ENCODE measurements at regions not wholly inside any gene's neighbourhood (a gene's known extent, or its start where the extent isn't known, plus 50 kb on each side); places are given as distances from the start of the nearest gene placed in this dataset.

DNA sequence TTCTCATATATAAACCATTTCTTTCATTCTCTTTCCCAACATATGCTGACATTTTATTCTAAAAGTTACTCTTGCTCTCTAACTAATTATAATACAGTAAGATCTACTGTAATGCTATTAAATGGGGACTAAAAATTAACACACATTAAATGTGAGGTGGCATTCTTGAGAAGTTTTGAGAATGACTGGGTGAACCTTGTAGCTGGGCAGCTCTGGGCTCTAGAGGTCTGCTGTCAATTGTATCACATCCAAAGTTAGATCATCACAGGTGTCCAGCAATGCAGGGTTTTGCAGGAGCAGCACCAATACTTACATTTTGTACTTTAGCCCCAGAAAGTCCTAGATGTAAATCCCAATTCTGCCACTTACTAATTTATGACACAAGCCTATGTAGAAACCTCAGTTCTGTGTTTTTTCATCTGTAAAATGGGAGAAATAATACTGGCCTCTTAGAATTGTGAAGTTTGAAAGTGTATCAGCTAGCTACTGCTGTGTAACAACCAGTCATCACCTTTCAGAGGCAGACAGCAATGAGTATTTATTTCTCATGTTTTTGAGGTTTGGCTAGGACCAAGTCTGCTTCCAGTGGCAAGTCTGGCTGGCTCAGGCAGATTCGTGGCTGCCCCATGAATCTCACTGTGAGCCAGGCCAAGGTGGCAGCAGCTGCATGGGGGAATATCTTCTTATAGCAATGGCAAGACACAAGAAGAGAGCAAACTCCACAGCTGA is 79.6 kb upstream of the EMX2 start:
- POLR2A ChIA-PET = no interaction called here
- H3K27ac ChIP-seq (ENCODE audit: low read depth in 2 of 2, low read length in 1 of 2) = no peak overlapping the region
- no peaks in the 10 kb centered on the region for H4K20me1 ChIP-seq (ENCODE audit: insufficient read depth)
- H3K27me3 ChIP-seq (ENCODE audit: insufficient read depth) = no peaks in the 10 kb centered on the region
- H2AFZ ChIP-seq (ENCODE audit: low read depth) = no peak overlapping the region
- DNase-seq = no peak
- H3F3A ChIP-seq (replicated peaks; ENCODE audit: insufficient read depth) = no peaks in the 10 kb centered on the region
- CTCF ChIA-PET = interaction anchor here (2.1 kb wide), 1 partner anchor 20 kb away, joined by 7 read pairs; no protein-coding TSS in a partner anchor
- no peaks in the 10 kb centered on the region for H3K9me3 ChIP-seq
- WGBS (ENCODE audit: low lambda C conversion rate) = 0% methylated on average over 1 of the region's 1 CpG
- H3K9me2 ChIP-seq = no peaks in the 10 kb centered on the region
- no peak overlapping the region for H3K4me3 ChIP-seq (ENCODE audit: low read depth in 2 of 2, low read length in 1 of 2)
- H3K4me2 ChIP-seq = no peak overlapping the region
- no peaks in the 10 kb centered on the region for H3K36me3 ChIP-seq (replicated peaks in 1 of 2; ENCODE audit: control insufficient read depth in 1 of 2, insufficient read depth in 2 of 2, low read length in 1 of 2)
- H3K79me2 ChIP-seq (ENCODE audit: insufficient read depth) = no peaks in the 10 kb centered on the region
- no peak overlapping the region for H3K9ac ChIP-seq
- H3K4me1 ChIP-seq (ENCODE audit: control insufficient read depth in 1 of 2, insufficient read depth in 2 of 2, low read depth in 1 of 2, low read length in 1 of 2) = no peaks in the 10 kb centered on the region; a peak in 1 of 4 replicates
- TF ChIP-seq POLR2AphosphoS5 (IDR thresholded peaks at IDR 0.05; ENCODE audit: low read depth, low read length) (no peak), RAD21 (IDR thresholded peaks at IDR 0.05; ENCODE audit: low read length) (no peak), TAF1 (IDR thresholded peaks at IDR 0.05; ENCODE audit: borderline replicate concordance, low read depth, low read length) (no peak), TEAD4 (IDR thresholded peaks at IDR 0.05; ENCODE audit: borderline replicate concordance, insufficient read depth) (no peak), NFIC (IDR thresholded peaks at IDR 0.05; ENCODE audit: borderline replicate concordance) (no peak), JUND (IDR thresholded peaks at IDR 0.05) (no peak), RCOR1 (IDR thresholded peaks at IDR 0.05; ENCODE audit: low read length) (no peak), EZH2phosphoT487 (IDR thresholded peaks at IDR 0.05; ENCODE audit: borderline replicate concordance, low read depth) (no peak), SIN3A (IDR thresholded peaks at IDR 0.05; ENCODE audit: borderline replicate concordance, low read depth, low read length) (no peak), GATA2 (CRISPR knock-in tag; IDR thresholded peaks at IDR 0.05) (no peak), FOXJ3 (CRISPR knock-in tag; IDR thresholded peaks at IDR 0.05) (no peak), CHD2 (IDR thresholded peaks at IDR 0.05; ENCODE audit: low read length, partially characterized antibody) (no peak), TCF12 (IDR thresholded peaks at IDR 0.05) (no peak), ELF1 (IDR thresholded peaks at IDR 0.05) (no peak), NRF1 (IDR thresholded peaks at IDR 0.05; ENCODE audit: low read depth, low read length) (no peak), YY1 (IDR thresholded peaks at IDR 0.05; ENCODE audit: low read depth) (no peak), RXRA (IDR thresholded peaks at IDR 0.05; ENCODE audit: borderline replicate concordance, low read depth) (no peak)
- TF ChIP-seq, protein P1, sequence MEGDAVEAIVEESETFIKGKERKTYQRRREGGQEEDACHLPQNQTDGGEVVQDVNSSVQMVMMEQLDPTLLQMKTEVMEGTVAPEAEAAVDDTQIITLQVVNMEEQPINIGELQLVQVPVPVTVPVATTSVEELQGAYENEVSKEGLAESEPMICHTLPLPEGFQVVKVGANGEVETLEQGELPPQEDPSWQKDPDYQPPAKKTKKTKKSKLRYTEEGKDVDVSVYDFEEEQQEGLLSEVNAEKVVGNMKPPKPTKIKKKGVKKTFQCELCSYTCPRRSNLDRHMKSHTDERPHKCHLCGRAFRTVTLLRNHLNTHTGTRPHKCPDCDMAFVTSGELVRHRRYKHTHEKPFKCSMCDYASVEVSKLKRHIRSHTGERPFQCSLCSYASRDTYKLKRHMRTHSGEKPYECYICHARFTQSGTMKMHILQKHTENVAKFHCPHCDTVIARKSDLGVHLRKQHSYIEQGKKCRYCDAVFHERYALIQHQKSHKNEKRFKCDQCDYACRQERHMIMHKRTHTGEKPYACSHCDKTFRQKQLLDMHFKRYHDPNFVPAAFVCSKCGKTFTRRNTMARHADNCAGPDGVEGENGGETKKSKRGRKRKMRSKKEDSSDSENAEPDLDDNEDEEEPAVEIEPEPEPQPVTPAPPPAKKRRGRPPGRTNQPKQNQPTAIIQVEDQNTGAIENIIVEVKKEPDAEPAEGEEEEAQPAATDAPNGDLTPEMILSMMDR (IDR thresholded peaks at IDR 0.05) = no peak
- TF ChIP-seq, protein P2, sequence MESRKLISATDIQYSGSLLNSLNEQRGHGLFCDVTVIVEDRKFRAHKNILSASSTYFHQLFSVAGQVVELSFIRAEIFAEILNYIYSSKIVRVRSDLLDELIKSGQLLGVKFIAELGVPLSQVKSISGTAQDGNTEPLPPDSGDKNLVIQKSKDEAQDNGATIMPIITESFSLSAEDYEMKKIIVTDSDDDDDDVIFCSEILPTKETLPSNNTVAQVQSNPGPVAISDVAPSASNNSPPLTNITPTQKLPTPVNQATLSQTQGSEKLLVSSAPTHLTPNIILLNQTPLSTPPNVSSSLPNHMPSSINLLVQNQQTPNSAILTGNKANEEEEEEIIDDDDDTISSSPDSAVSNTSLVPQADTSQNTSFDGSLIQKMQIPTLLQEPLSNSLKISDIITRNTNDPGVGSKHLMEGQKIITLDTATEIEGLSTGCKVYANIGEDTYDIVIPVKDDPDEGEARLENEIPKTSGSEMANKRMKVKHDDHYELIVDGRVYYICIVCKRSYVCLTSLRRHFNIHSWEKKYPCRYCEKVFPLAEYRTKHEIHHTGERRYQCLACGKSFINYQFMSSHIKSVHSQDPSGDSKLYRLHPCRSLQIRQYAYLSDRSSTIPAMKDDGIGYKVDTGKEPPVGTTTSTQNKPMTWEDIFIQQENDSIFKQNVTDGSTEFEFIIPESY (IDR thresholded peaks at IDR 0.05; ENCODE audit: borderline replicate concordance, low read depth) = no peak
- TF ChIP-seq, protein P3, sequence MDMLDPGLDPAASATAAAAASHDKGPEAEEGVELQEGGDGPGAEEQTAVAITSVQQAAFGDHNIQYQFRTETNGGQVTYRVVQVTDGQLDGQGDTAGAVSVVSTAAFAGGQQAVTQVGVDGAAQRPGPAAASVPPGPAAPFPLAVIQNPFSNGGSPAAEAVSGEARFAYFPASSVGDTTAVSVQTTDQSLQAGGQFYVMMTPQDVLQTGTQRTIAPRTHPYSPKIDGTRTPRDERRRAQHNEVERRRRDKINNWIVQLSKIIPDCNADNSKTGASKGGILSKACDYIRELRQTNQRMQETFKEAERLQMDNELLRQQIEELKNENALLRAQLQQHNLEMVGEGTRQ (IDR thresholded peaks at IDR 0.05; ENCODE audit: borderline replicate concordance, low read depth, low read length) = no peak

Data from SK-N-SH (cell line).